H1 (cell line): ENCODE measurements at regions not wholly inside any gene's neighbourhood (a gene's known extent, or its start where the extent isn't known, plus 50 kb on each side); places are given as distances from the start of the nearest gene placed in this dataset.

Source experiments
- JUN ChIP-seq: IDR thresholded peaks from 2 replicates; pipeline ENCODE4 v1.6.1; 2011; ENCODE audit warnings: low read depth, mild to moderate bottlenecking, improper control_type of control experiment, low read length
- NANOG ChIP-seq: IDR thresholded peaks from 2 replicates; pipeline ENCODE4 v1.6.1; 2011; ENCODE audit warnings: low read length, low read depth, mild to moderate bottlenecking, inconsistent platforms; ENCODE audit not compliant: insufficient read depth, poor library complexity, severe bottlenecking
- PHF8 ChIP-seq: fragments of 200-600 bp; sonication (generic); conservative IDR thresholded peaks from 2 replicates; pipeline ENCODE4 v1.7.1; 2012; ENCODE audit warnings: low read depth, mild to moderate bottlenecking, inconsistent platforms, low read length, moderate library complexity
- SRF ChIP-seq: IDR thresholded peaks from 2 replicates; pipeline ENCODE4 v1.6.1; 2011; ENCODE audit warnings: mild to moderate bottlenecking, low read depth, low read length, moderate library complexity

DNA sequence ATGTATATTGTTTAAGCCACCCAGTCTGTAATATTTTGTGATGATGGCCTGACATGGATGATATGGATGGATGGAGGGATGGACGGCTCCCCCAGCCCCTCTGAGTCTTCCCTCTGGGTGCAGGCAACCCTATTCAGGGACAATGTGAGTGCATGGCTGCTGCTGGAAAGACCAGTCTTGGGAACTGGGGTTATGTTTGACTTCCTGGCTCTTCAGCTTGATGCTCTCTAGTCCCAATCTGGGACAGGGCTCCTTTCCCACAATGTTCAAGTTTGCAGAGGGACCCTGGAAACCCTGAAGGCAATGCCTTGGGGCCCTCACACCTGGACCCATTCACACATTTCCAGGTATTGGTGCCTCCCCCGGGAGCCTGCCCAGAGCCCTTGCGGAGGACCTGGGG lies 52.3 kb upstream of the RET start (continued):
- no peak for TF ChIP-seq SRF
- no peak for TF ChIP-seq NANOG
- no peak for TF ChIP-seq JUN
- no peak for TF ChIP-seq PHF8
